ENCODE measurements at regions not wholly inside any gene's neighbourhood (a gene's known extent, or its start where the extent isn't known, plus 50 kb on each side); places are given as distances from the start of the nearest gene placed in this dataset.
A peak's percentile ranks its signal among the peaks of the same experiment; 100 is the strongest.

- DNase-seq (ENCODE audit: low read depth in 2 of 2) = no peak
These were observed 478.6 kb upstream of the ACVR2A start for GRCh38 chr2:147366279-147366678.

GRCh38 chr2:147365622-147366021, 479.2 kb upstream of the ACVR2A start:
- DNase-seq (ENCODE audit: low read depth in 2 of 2) = no peak

DNA sequence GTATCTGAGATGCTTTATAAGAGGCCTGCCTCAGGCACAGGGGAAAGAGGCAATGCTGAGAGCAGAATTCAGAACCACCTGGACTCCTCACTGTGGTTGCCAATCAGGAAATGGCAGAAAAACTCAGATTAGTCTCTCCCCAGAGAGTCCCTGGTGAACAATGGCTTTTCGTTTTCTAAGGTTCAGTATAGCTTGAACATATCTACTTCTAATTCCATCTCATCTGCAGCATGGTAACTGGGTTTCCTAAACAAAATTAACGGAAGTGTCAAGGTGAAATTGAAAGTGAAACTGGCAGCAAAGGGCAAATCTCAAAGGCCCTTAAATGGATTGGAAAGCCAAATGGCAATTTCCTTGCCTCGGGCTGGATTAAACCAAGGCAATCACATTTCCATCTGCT, 480.2 kb upstream of the ACVR2A start:
- DNase-seq (ENCODE audit: low read depth in 2 of 2) = no peak

GRCh38 chr2:147363181-147363580, 481.6 kb upstream of the ACVR2A start:
- DNase-seq (ENCODE audit: low read depth in 2 of 2) = no peak

DNA sequence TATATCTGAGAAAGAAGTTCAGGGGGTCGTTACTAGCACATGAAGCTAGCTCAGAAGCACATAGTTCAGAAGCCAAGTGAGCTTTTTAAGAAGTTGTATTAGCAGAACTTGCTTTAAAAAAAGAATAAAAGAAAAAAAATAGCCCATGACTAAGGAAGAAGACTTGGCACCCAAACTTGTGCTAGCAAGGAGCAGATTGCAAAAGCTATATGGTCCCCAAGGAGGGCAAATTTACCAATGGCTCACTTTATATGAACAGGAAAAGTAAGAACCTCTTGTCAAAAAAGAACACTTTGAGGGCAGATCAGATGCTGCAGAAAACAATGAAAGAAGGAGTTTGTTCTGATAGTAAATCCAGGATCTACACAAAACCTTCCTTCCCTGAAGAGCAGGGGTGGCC, 486.5 kb upstream of the ACVR2A start:
- no peak for DNase-seq (ENCODE audit: low read depth in 2 of 2)

DNA sequence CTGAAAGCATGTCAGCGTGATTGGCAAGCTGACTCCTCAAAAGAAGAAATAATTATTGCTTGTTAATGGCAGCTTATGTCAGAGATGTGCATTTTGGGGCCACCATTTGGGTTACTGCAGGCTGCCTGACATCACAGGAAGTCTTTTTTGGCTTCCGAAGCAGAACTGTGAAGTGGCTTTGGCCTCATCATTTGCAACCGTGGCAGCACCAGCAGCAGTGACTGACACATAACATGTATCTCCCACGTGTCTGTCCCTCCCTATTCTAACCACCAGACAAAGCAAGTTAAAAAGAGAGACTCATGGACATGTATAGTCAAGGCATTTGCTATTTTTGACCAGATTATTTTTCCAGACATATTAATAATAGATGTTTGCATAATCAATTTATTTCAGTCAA, 488.7 kb upstream of the ACVR2A start:
- no peak for DNase-seq (ENCODE audit: low read depth in 2 of 2)

DNA sequence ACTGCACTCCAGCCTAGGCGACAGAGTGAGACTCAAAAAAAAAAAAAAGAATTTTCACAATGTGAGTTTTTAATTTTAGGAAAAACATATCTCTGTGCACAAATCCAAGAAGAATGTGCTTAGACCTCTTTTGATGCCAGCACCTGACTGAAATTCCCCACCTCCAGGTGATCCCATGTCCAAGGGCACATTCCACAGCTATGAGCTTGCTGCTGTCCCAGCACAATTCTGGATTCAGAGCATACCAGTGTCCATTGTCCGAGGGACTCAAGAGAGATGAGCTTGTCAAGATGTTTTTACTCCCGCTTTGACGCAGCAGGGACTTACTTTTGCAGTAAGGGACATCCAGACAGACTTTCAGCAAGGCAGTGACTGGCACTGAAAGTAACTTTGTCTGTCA, 489.1 kb upstream of the ACVR2A start:
- no peak for DNase-seq (ENCODE audit: low read depth in 2 of 2)

DNA sequence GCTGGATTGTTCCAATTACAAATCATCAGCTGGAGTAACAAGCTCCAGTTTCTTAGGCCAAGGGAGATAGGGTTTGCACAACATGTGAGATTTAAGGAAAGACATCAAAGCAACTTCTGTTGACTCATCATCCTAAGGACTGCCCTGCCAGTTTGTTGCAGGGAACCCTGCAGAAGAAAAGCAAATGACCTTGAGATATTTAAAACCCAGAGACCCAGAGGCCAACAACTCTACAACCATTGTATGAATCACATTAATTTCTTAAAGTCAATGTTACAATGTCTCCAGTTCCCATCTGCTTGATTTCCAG, 491.8 kb upstream of the ACVR2A start:
- no peak for DNase-seq (ENCODE audit: low read depth in 2 of 2)

DNA sequence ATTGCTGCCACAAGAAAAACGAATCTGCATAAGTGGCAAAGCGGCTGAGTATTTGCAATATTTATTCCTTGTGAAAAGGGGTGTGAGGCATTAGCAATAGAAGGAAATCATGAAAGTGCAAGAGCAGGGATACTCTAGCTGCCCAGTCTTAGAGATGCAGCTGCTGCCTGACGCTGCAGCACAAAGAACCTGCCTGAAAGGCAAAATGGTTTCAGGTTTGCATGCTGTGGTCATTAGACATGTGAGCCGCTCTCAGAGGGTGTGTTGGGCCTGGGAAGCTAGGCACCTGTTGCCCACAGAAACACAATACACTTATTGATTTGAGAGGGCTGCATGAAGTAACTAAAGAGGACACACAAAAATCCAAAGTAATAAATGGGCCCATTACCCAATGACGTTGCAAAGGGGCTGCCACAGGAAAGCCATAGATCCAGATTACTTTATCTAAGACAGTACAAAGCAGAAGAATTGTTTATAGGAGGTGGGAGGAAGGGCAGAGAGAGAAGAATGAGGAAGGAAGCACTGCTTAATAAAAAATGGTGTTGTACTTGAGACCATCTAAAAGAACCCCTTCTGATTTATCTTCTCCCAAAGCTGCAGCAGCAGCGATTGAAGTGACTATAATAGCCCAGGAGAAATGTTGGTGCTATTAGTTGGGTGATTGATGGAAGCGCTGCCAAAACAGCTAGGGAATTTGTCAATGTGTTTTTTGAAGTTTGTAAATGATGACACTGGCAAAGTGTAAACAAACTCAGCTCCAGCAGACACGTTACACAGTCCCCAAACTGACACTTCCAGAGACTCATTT, 492.4 kb upstream of the ACVR2A start:
- no peak for DNase-seq (ENCODE audit: low read depth in 2 of 2)

- DNase-seq (ENCODE audit: low read depth in 2 of 2) = no peak
These were observed 493.0 kb upstream of the ACVR2A start for GRCh38 chr2:147351784-147352183.

- no peak for DNase-seq (ENCODE audit: low read depth in 2 of 2)
These were observed 495.8 kb upstream of the ACVR2A start for GRCh38 chr2:147348931-147349555.

GRCh38 chr2:147346142-147346541, 498.7 kb upstream of the ACVR2A start:
- no peak for DNase-seq (ENCODE audit: low read depth in 2 of 2)

GRCh38 chr2:147345246-147345645, 499.6 kb upstream of the ACVR2A start:
- DNase-seq (ENCODE audit: low read depth in 2 of 2) = peak in 1 of 2 donors; percentile 2

GRCh38 chr2:147342329-147342728, 502.5 kb upstream of the ACVR2A start:
- DNase-seq (ENCODE audit: low read depth in 2 of 2) = no peak

DNA sequence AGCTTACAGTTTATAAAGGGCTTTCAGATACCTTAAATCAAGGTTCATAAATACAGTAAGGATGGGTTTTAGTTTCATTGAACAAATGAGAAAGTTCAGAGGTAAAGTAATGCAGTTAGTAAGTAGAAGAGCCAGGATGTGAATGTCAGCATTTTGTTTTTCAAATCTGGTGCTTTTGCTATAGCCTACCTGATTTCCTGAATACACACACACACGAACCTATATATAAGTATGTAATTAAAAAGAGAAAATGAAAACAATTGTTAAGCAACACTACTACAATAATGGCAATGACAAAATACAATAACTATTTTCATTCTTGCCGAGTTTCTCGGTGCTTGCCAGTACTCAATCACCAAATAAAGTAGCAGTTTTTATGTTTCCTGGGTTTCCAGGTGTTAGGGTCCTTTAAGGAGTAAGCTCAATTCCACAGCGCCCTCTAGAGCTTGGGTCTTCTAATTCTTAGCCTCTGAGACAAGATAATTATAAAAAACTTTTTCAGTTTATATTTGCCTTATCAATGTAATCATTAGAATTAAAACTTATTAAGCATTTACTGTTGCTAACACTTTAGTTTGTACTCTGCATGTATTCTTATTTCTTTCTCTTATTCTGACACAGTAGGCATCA, 512.9 kb upstream of the ACVR2A start:
- no peak for DNase-seq (ENCODE audit: low read depth in 2 of 2)

DNA sequence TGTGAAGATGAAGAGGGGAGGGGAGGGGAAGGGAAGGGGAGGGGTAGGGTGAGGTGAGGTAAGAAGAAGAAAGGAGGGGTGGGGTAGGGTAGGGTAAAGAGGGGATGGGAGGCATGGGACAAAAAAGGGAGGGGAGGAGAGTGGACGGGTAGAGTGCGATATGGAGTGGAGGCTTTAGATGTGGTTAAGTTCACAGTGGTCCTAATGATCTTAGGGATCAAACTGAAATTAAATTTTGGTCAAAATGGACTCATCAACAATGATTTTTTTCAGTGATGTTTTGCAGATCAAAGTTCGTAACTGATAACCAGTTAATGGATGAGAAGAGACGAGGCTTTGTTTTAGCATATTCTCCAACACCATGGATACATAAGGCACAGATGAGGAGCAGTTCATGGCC, 513.9 kb upstream of the ACVR2A start:
- DNase-seq (ENCODE audit: low read depth in 2 of 2) = no peak

DNA sequence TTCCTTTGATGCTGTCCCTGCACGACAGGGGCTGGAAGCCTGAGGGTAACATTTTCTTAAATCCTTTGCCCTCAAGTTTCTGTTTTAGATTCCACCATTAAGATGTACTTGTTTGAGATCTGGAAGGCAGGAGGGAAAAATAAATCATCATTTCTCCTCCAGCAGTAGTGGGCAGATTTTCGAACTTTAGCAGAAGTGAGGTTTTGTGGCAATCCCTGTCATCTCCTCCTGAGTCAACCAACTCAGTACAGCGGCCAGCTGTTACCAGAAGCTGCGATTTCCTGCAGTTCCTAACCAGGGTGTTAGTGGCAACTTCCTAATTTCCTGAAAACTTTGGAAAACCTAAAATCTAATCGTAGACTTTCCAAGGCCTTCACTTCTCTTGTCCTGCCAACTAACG, 517.2 kb upstream of the ACVR2A start:
- no peak for DNase-seq (ENCODE audit: low read depth in 2 of 2)

DNA sequence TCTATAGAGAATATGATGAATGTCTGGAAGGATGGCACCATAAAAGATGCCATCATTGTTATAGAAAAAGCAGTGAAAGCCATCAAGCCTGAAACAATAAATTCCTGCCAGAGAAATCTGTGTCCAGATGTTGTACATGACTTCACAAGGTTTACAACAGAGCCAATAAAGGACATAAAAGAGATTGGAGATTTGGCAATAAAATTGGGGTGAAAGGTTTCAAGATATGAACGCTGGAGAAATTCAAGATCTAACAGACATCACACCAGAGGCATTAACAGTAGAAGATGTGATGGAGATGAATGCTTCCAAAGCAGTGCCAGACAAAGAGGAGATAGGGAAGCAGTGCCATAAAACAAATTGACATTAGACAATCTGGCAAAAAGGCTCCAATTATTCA, 518.8 kb upstream of the ACVR2A start:
- DNase-seq (ENCODE audit: low read depth in 2 of 2) = no peak

DNA sequence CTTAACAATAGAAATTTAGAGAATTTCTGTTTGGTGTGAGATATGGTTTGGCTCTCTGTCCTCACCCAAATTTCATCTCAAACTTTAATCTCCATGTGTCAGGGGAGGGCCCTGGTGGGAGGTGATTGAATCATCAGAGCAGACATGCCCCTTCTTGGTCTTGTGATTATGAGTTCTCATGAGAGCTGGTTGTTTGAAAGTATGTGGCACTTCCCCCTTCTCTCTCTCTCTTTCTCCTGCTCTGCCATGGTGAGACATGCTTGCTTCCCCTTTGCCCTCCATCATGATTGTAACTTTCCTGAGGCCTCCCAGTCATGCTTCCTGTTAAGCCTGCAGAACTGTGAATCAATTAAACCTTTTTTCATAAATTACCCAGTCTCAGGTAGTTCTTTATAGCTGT, 524.7 kb upstream of the ACVR2A start:
- DNase-seq (ENCODE audit: low read depth in 2 of 2) = no peak

DNA sequence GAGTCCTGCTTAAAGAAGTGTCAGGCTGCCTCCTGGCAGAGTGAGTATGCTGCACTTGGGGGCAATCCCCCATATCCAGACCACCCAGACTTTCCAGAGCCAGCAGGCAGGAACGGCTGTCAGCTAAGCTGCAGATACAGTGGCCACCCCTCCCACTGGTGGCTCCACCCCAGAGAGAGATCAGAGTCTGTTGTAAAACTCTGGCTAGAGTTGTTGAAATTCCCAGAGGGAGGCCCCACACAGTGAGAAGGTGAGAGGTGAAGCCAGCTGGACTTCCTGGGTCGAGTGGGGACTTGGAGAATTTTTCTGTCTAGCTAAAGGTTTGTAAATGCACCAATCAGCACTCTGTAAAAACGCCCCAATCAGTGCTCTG, 533.8 kb upstream of the ACVR2A start:
- DNase-seq (ENCODE audit: low read depth in 2 of 2) = no peak

DNA sequence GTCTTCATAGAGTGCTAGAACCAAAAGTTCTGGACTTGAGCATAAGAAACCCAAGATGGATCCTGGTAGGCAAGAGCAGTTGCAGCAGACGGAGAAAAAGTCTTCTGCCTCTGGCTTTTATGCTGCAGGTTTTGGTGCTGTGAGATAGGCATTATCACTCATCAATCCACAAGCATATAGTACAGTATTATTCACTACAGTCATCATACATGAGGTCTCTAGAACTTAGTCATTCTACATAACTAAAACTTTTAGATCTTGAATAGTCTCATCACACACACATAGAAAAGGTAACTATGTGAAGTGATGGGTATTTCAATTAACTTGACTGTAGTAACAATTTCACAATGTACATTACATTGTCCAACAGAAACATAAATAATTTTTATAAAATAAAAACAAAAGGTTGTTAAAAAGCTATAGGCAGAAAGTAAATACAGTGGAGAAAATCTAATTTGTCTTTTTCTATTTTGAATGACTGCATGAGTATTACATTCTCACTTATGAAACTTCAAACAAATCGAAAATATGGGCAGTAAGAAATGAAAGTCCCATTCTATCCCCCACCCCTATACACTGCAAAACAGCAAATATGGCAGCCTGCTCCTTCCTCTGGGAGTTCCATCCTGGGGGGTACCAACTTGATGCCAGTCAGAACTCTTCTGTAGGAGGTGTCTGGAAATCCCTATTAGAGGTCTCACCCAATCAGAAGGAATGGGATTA, 534.3 kb upstream of the ACVR2A start:
- no peak for DNase-seq (ENCODE audit: low read depth in 2 of 2)

GRCh38 chr2:147297820-147298219, 547.0 kb upstream of the ACVR2A start:
- no peak for DNase-seq (ENCODE audit: low read depth in 2 of 2)

Measured in lung microvascular endothelial cell (primary cell).